ENCODE measurements at regions not wholly inside any gene's neighbourhood (a gene's known extent, or its start where the extent isn't known, plus 50 kb on each side); places are given as distances from the start of the nearest gene placed in this dataset.
A peak's percentile ranks its signal among the peaks of the same experiment; 100 is the strongest.

DNA sequence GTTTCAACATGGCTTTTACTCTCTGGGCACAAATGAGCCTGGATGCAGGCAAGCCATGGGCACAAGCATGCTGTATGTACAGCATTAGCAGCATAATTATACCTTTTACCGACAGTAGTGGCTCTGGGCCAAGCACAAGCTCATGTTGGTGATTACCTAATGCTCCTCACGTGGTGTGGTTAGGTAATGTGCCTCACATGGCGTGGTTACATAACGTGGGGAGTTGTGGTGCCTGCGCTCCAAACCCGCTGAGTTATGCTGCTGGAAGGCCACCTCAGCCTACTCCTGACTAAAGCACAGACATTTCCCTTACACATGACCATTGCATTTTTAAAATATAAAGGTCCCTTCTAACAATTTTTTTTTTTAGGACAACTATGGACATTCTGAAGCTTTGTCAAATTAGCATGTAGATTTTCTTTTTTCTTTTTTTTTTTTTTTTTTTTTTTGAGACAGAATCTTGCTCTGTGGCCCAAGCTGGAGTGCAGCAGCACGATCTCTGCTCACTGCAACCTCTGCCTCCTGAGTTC is 794.0 kb downstream of the EFNA5 start:
- Histone ChIP-seq H3K27ac (ENCODE audit: low read depth in 1 of 2, low read length in 2 of 2) (no peak overlapping the region), H3K9me3 (ENCODE audit: control insufficient read depth, low read length) (no peaks in the 10 kb centered on the region), H3K27me3 (ENCODE audit: control insufficient read depth in 1 of 2, insufficient read depth in 2 of 2, low read length in 1 of 2) (no peaks in the 10 kb centered on the region), H3K4me3 (ENCODE audit: low read length in 2 of 2) (no peak overlapping the region), H3K4me1 (ENCODE audit: control insufficient read depth in 1 of 2, insufficient read depth in 2 of 2, low read length in 2 of 2) (no peaks in the 10 kb centered on the region), H3K36me3 (ENCODE audit: control insufficient read depth in 1 of 2, insufficient read depth in 2 of 2, low read length in 1 of 2) (no peaks in the 10 kb centered on the region)
- DNase-seq (no peak), ATAC-seq (ENCODE audit: low FRiP score) (no peak)
- intact Hi-C loops (cut with DNase I) = no loop called here
- WGBS, 2 donors = 94% methylated on average over 7 of the region's 7 CpGs

DNA sequence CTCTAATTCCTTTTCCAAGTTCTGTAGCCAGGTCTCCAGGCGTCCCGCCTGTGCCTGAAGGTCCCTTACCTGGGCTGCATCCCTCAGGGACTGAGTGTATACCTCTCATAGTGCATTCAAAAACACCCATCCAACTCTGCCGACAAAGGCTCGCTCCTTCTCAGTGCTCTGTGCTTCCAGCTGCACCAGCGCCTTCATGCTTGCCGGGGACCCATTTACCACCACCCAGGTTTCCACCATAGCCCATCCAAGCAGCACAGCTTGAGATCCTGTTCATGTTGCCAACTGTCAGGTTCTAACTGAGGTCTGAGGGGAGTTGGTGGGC is 794.5 kb downstream of the EFNA5 start:
- WGBS, 2 donors = 98 to 100% methylated on average over 6 of the region's 6 CpGs
- no peaks in the 10 kb centered on the region for H3K36me3 ChIP-seq (ENCODE audit: control insufficient read depth in 1 of 2, insufficient read depth in 2 of 2, low read length in 1 of 2)
- no peak overlapping the region for H3K27ac ChIP-seq (ENCODE audit: low read depth in 1 of 2, low read length in 2 of 2)
- peak; percentile 36 for ATAC-seq (ENCODE audit: low FRiP score)
- no peaks in the 10 kb centered on the region for H3K4me1 ChIP-seq (ENCODE audit: control insufficient read depth in 1 of 2, insufficient read depth in 2 of 2, low read length in 2 of 2)
- H3K4me3 ChIP-seq (ENCODE audit: low read length in 2 of 2) = no peak overlapping the region
- intact Hi-C loops (cut with DNase I) = no loop called here
- DNase-seq = peak in 1 of 2 donors; percentile 24
- no peaks in the 10 kb centered on the region for H3K27me3 ChIP-seq (ENCODE audit: control insufficient read depth in 1 of 2, insufficient read depth in 2 of 2, low read length in 1 of 2)
- H3K9me3 ChIP-seq (ENCODE audit: control insufficient read depth, low read length) = no peaks in the 10 kb centered on the region

DNA sequence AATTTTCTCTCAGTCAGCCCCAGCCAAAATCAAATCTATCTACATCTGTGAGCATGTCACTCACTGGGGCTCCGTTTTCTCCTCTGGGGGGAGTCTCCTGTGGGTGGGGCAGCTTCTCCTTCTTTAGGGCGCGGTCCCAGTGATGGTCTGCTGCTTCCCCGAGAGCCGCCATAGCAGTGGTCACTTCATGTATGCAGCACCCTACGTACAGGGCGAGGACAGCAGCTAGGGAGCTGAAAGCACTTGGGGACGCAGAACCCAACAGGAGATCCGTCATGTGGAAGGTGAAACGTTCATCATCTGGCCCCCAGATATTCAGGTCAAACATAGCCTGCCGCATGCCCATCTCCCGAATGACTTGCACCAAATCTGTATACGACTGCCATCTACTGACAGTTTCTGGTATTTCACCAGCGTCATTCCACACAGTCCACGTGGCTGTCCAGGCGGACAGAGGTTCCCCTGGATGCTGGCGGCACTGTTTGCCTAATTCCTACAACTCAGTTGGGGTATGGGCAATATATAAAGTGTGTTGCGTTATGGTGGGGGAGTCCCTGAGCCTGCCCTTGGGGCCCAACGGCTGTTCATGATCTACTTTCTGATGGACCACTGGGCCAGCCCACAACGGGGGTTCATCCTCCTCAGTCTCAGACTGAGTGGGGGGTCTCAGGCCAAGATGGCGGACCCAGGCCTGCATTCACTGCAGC is 795.0 kb downstream of the EFNA5 start:
- intact Hi-C loops (cut with DNase I) = no loop called here
- no peaks in the 10 kb centered on the region for H3K4me1 ChIP-seq (ENCODE audit: control insufficient read depth in 1 of 2, insufficient read depth in 2 of 2, low read length in 2 of 2)
- H3K4me3 ChIP-seq (ENCODE audit: low read length in 2 of 2) = no peak overlapping the region
- H3K36me3 ChIP-seq (ENCODE audit: control insufficient read depth in 1 of 2, insufficient read depth in 2 of 2, low read length in 1 of 2) = no peaks in the 10 kb centered on the region
- WGBS, 2 donors = 87 to 90% methylated on average over 21 of the region's 21 CpGs
- no peaks in the 10 kb centered on the region for H3K9me3 ChIP-seq (ENCODE audit: control insufficient read depth, low read length)
- no peak overlapping the region for H3K27ac ChIP-seq (ENCODE audit: low read depth in 1 of 2, low read length in 2 of 2)
- ATAC-seq (ENCODE audit: low FRiP score) = peak; percentile 41
- H3K27me3 ChIP-seq (ENCODE audit: control insufficient read depth in 1 of 2, insufficient read depth in 2 of 2, low read length in 1 of 2) = no peaks in the 10 kb centered on the region
- no peak for DNase-seq

DNA sequence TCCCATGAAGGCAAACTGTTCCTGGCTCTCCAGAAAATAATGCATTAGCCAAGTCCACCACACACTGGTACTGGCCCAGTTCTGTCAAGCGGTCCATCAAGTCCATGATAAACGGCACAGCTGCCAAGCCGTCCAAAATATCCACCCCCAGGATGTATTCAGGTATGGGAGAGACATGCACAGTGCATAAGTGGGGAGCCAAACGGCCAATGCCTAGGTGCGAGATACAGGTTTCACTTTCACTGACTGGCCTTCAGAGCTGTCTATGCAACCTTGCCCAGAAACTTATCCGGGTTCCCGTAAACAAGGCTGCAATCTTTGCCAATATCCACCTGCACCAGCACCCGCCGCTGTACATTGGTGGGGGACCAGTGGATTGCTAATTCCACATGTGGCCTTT is 795.8 kb downstream of the EFNA5 start:
- H3K27me3 ChIP-seq (ENCODE audit: control insufficient read depth in 1 of 2, insufficient read depth in 2 of 2, low read length in 1 of 2) = no peaks in the 10 kb centered on the region
- DNase-seq (no peak), ATAC-seq (ENCODE audit: low FRiP score) (no peak)
- no peaks in the 10 kb centered on the region for H3K9me3 ChIP-seq (ENCODE audit: control insufficient read depth, low read length)
- H3K36me3 ChIP-seq (ENCODE audit: control insufficient read depth in 1 of 2, insufficient read depth in 2 of 2, low read length in 1 of 2) = no peaks in the 10 kb centered on the region
- H3K27ac ChIP-seq (ENCODE audit: low read depth in 1 of 2, low read length in 2 of 2) = no peak overlapping the region
- no peak overlapping the region for H3K4me3 ChIP-seq (ENCODE audit: low read length in 2 of 2)
- intact Hi-C loops (cut with DNase I) = no loop called here
- no peaks in the 10 kb centered on the region for H3K4me1 ChIP-seq (ENCODE audit: control insufficient read depth in 1 of 2, insufficient read depth in 2 of 2, low read length in 2 of 2)
- WGBS, 2 donors = 95 to 96% methylated on average over 9 of the region's 9 CpGs

DNA sequence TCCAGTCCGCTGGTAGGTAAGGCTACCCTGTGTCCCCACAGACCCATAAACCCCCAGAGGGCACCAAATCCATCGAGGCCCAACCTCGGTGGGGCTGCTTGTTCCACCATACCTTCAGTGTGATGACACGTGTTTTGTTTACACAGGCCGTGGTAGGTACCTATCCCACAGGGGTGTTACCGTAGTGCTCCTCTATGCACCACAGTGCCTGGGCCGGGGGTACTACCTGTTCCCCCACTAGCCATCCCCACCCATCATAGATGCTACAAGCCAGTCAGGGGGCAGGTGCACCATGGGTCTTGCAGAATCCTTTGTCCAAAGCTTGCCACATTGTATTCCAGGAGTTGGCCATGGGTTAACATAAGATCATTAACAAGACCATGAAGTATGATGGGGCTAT is 796.2 kb downstream of the EFNA5 start:
- H3K9me3 ChIP-seq (ENCODE audit: control insufficient read depth, low read length) = no peaks in the 10 kb centered on the region
- DNase-seq = peak in 1 of 2 donors; percentile 24
- no peak for ATAC-seq (ENCODE audit: low FRiP score)
- no peaks in the 10 kb centered on the region for H3K4me1 ChIP-seq (ENCODE audit: control insufficient read depth in 1 of 2, insufficient read depth in 2 of 2, low read length in 2 of 2)
- no peaks in the 10 kb centered on the region for H3K27me3 ChIP-seq (ENCODE audit: control insufficient read depth in 1 of 2, insufficient read depth in 2 of 2, low read length in 1 of 2)
- H3K27ac ChIP-seq (ENCODE audit: low read depth in 1 of 2, low read length in 2 of 2) = no peak overlapping the region
- H3K36me3 ChIP-seq (ENCODE audit: control insufficient read depth in 1 of 2, insufficient read depth in 2 of 2, low read length in 1 of 2) = no peaks in the 10 kb centered on the region
- H3K4me3 ChIP-seq (ENCODE audit: low read length in 2 of 2) = no peak overlapping the region
- intact Hi-C loops (cut with DNase I) = no loop called here
- WGBS, 2 donors = 96 to 98% methylated on average over 7 of the region's 7 CpGs

DNA sequence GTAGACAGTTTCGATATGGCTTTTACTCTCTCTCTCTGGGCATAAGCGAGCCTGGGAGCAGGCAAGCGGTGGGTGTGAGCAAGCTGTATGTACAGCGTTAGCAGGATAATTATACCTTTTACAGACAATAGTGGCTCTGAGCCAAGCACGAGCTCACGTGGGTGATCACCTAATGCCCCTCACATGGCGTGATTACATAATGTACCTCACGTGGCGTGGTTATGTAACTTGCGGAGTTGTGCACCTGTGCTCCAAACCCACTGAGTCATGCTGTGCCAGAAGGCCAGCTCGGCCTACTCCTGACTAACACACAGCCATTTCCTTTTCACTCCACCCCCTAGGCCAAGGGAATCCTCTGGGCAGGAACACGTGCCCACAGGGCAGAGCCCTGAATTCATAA is 797.2 kb downstream of the EFNA5 start:
- Histone ChIP-seq H3K9me3 (ENCODE audit: control insufficient read depth, low read length) (no peaks in the 10 kb centered on the region), H3K4me1 (ENCODE audit: control insufficient read depth in 1 of 2, insufficient read depth in 2 of 2, low read length in 2 of 2) (no peaks in the 10 kb centered on the region), H3K27ac (ENCODE audit: low read depth in 1 of 2, low read length in 2 of 2) (no peak overlapping the region), H3K4me3 (ENCODE audit: low read length in 2 of 2) (no peak overlapping the region), H3K36me3 (ENCODE audit: control insufficient read depth in 1 of 2, insufficient read depth in 2 of 2, low read length in 1 of 2) (no peaks in the 10 kb centered on the region), H3K27me3 (ENCODE audit: control insufficient read depth in 1 of 2, insufficient read depth in 2 of 2, low read length in 1 of 2) (no peaks in the 10 kb centered on the region)
- ATAC-seq (ENCODE audit: low FRiP score) = no peak
- 85 to 90% methylated on average over 12 of the region's 12 CpGs for WGBS, 2 donors
- DNase-seq = no peak
- intact Hi-C loops (cut with DNase I) = no loop called here

DNA sequence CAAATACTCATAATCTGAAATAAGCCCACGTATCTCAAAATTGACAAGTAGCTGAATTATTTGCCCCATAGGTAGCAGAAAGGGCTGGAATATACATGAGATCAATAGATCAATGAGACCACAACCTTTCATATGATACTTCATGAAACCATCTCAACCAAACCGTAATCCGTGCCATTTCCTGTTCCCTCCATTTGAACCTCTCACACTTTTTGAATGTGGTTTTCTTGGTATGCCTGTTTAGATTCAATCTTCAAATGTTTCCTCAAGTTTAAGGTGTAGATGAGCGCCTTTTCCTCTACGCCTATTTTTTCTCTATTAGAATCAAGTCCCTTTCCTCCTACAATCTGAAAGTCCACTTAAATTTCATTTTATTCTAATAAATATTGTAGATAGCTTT is 805.5 kb downstream of the EFNA5 start:
- no peak overlapping the region for H3K27ac ChIP-seq (ENCODE audit: low read depth in 1 of 2, low read length in 2 of 2)
- intact Hi-C loops (cut with DNase I) = no loop called here
- H3K9me3 ChIP-seq (ENCODE audit: control insufficient read depth, low read length) = no peaks in the 10 kb centered on the region
- no peak for ATAC-seq (ENCODE audit: low FRiP score)
- H3K4me3 ChIP-seq (ENCODE audit: low read length in 2 of 2) = no peak overlapping the region
- WGBS, 2 donors = 96% methylated on average over 5 of the region's 5 CpGs
- no peaks in the 10 kb centered on the region for H3K36me3 ChIP-seq (ENCODE audit: control insufficient read depth in 1 of 2, insufficient read depth in 2 of 2, low read length in 1 of 2)
- H3K27me3 ChIP-seq (ENCODE audit: control insufficient read depth in 1 of 2, insufficient read depth in 2 of 2, low read length in 1 of 2) = no peaks in the 10 kb centered on the region
- DNase-seq = no peak
- no peaks in the 10 kb centered on the region for H3K4me1 ChIP-seq (ENCODE audit: control insufficient read depth in 1 of 2, insufficient read depth in 2 of 2, low read length in 2 of 2)

DNA sequence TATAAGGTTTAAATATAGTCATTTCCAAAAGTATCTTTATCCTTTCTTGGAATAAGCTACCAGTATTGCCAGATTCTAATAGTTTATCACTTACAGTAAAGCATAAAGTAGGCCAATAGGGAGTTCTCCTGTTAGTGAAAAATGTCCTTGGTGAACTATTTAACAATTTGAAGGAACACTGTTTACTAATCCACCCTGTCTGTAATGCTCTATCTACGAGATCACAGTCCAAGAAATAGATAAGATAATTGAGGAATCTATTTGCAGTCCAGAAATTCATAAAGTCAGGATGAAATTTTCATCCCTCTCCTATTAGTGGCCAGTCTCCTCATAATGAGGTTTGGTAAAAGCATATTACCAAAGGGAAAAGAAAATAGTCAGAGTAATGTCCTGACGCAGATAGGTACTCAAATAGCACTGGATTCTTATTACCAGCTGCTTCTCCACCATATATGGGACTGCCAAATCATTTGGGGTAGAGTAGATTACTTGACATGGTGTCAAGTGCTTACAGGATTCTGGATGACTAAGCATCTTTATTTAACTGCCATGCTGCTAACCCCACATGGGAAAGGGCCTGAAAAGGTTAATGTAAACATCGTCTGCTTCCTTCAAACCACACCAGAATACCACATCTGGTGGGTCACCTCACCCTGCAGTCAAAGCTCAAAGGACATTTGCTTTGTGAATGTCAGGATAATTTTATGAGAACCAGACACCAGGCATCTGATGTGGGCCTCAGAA is 808.1 kb downstream of the EFNA5 start:
- Histone ChIP-seq H3K27ac (ENCODE audit: low read depth in 1 of 2, low read length in 2 of 2) (no peak overlapping the region), H3K27me3 (ENCODE audit: control insufficient read depth in 1 of 2, insufficient read depth in 2 of 2, low read length in 1 of 2) (no peaks in the 10 kb centered on the region), H3K4me3 (ENCODE audit: low read length in 2 of 2) (no peak overlapping the region), H3K4me1 (ENCODE audit: control insufficient read depth in 1 of 2, insufficient read depth in 2 of 2, low read length in 2 of 2) (no peaks in the 10 kb centered on the region), H3K36me3 (ENCODE audit: control insufficient read depth in 1 of 2, insufficient read depth in 2 of 2, low read length in 1 of 2) (no peaks in the 10 kb centered on the region), H3K9me3 (ENCODE audit: control insufficient read depth, low read length) (no peaks in the 10 kb centered on the region)
- intact Hi-C loops (cut with DNase I) = no loop called here
- WGBS, 2 donors = 42 to 50% methylated on average over 3 of the region's 3 CpGs
- DNase-seq (no peak), ATAC-seq (ENCODE audit: low FRiP score) (no peak)

Data from aorta (tissue), 5 donors.